Neuronal stem cell (in vitro differentiated cells): ENCODE measurements at regions not wholly inside any gene's neighbourhood (a gene's known extent, or its start where the extent isn't known, plus 50 kb on each side); places are given as distances from the start of the nearest gene placed in this dataset.
A peak's percentile ranks its signal among the peaks of the same experiment; 100 is the strongest.

Source experiments
- DNase-seq: peaks from one replicate; pipeline ENCODE4 v3.0.0-alpha.2; 2013; ENCODE audit warnings: low spot score
- H2AFZ ChIP-seq: one replicate; pipeline ENCODE4 v1.6.1; 2013; ENCODE audit warnings: mild to moderate bottlenecking, low read length, inconsistent platforms
- H2AK5ac ChIP-seq: 2 replicates; pipeline ENCODE4 v1.6.1; 2013; ENCODE audit warnings: low read depth, mild to moderate bottlenecking, inconsistent platforms, low read length, moderate library complexity, mixed read lengths
- H2BK120ac ChIP-seq: 2 replicates; pipeline ENCODE4 v1.6.1; 2013; ENCODE audit warnings: low read depth, mild to moderate bottlenecking, inconsistent platforms, low read length, moderate library complexity, mixed read lengths
- H2BK12ac ChIP-seq: one replicate; pipeline ENCODE4 v1.6.1; 2013; ENCODE audit warnings: low read length, inconsistent platforms
- H2BK15ac ChIP-seq: 2 replicates; pipeline ENCODE4 v1.6.1; 2013; ENCODE audit warnings: mild to moderate bottlenecking, low read length, inconsistent platforms, mixed read lengths
- H2BK5ac ChIP-seq: one replicate; pipeline ENCODE4 v1.6.1; 2013; ENCODE audit warnings: inconsistent platforms, mild to moderate bottlenecking, low read length, moderate library complexity
- H3K14ac ChIP-seq: one replicate; pipeline ENCODE4 v1.6.1; 2013; ENCODE audit warnings: low read length, inconsistent platforms
- H3K18ac ChIP-seq: 2 replicates; pipeline ENCODE4 v1.6.1; 2013; ENCODE audit warnings: low read length, inconsistent platforms
- H3K23ac ChIP-seq: 2 replicates; pipeline ENCODE4 v1.6.1; 2013; ENCODE audit warnings: low read depth, mild to moderate bottlenecking, mixed read lengths, low read length, inconsistent platforms; ENCODE audit not compliant: poor library complexity
- H3K27ac ChIP-seq: replicated peaks from 3 replicates; pipeline ENCODE4 v1.5.1; 2013; ENCODE audit warnings: low read length, inconsistent platforms
- H3K27me3 ChIP-seq, 3 experiments: 2 replicates each; pipeline ENCODE4 v1.6.1; 2013; ENCODE audit warnings: low read length in 3 of 3, mild to moderate bottlenecking in 2 of 3, inconsistent platforms in 1 of 3, low read depth in 1 of 3, mixed read lengths in 1 of 3, moderate library complexity in 1 of 3; ENCODE audit not compliant: control insufficient read depth in 3 of 3, insufficient read depth in 3 of 3
- H3K36me3 ChIP-seq, 2 donors: replicated peaks in 1 of 2; 2 replicates each; pipeline ENCODE4 v1.6.1; 2013; ENCODE audit warnings: low read length in 2 of 2; ENCODE audit not compliant: control insufficient read depth in 2 of 2, insufficient read depth in 2 of 2
- H3K4ac ChIP-seq: 2 replicates; pipeline ENCODE4 v1.6.1; 2013; ENCODE audit warnings: inconsistent platforms, mild to moderate bottlenecking, low read length, moderate library complexity
- H3K4me1 ChIP-seq, 2 donors: 1 replicate in 1 of 2; 2 replicates in 1 of 2; pipeline ENCODE4 v1.6.1; 2013; ENCODE audit warnings: low read length in 2 of 2, low read depth in 1 of 2; ENCODE audit not compliant: control insufficient read depth in 2 of 2, insufficient read depth in 1 of 2
- H3K4me2 ChIP-seq: one replicate; pipeline ENCODE4 v1.6.1; 2013; ENCODE audit warnings: mild to moderate bottlenecking, low read length, inconsistent platforms; ENCODE audit not compliant: insufficient read depth, poor library complexity, severe bottlenecking
- H3K4me3 ChIP-seq, 2 donors: 2 replicates each; pipeline ENCODE4 v1.5.1; 2013; ENCODE audit warnings: low read length in 2 of 2, mild to moderate bottlenecking in 2 of 2, inconsistent platforms in 1 of 2, moderate library complexity in 1 of 2
- H3K79me1 ChIP-seq: one replicate; pipeline ENCODE4 v1.6.1; 2013; ENCODE audit warnings: low read depth, mild to moderate bottlenecking, inconsistent platforms, low read length, moderate library complexity
- H3K9ac ChIP-seq: one replicate; pipeline ENCODE4 v1.6.1; 2013; ENCODE audit warnings: mild to moderate bottlenecking, low read depth, low read length, inconsistent platforms; ENCODE audit not compliant: poor library complexity
- H3K9me3 ChIP-seq, 2 donors: replicated peaks in 1 of 2; 2 replicates each; pipeline versions ENCODE3 to v1.6.1; 2013; ENCODE audit warnings: low read length in 2 of 2, mild to moderate bottlenecking in 2 of 2, inconsistent platforms in 1 of 2, low read depth in 1 of 2, mixed read lengths in 1 of 2, moderate library complexity in 1 of 2; ENCODE audit not compliant: control insufficient read depth in 2 of 2, insufficient read depth in 1 of 2
- H4K8ac ChIP-seq: one replicate; pipeline ENCODE4 v1.6.1; 2013; ENCODE audit warnings: low read depth, mild to moderate bottlenecking, inconsistent platforms, low read length, moderate library complexity
- H4K91ac ChIP-seq: one replicate; pipeline ENCODE4 v1.6.1; 2013; ENCODE audit warnings: low read length, low read depth, mild to moderate bottlenecking, inconsistent platforms; ENCODE audit not compliant: poor library complexity
- WGBS, 2 donors: extraction: QIAGEN DNeasy Blood & Tissue Kit; methylation state at CpG; one replicate each; pipeline ENCODE4 v1.1.7; 2013; ENCODE audit warnings: missing lambda C conversion rate in 2 of 2, mixed read lengths in 1 of 2; ENCODE audit not compliant: insufficient read length in 2 of 2, insufficient replicate concordance in 1 of 2; ENCODE audit errors: extremely low coverage in 2 of 2; 5-methylcytosine and 5-hydroxymethylcytosine counted together

DNA sequence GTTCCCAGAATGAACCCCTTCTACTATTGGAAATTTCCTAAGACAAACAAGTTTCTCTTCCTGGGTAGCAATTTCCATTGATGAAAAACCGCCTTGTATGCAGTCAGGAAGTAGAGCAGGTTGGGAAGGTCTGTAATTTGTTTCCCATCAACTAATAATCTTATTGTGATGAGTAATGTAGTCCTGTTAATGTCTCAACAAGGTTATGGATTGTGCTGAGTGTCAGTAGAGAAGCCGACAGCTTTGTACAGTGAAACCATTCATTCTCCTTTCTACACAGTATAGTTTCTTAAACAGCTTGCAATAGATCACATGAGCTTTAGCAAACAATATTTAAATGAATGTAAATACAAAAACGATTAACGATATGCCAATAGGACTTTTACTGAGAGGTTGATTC, 355.4 kb upstream of the WWC1 start:
- H3K27ac ChIP-seq: no peak overlapping the region
- H2BK5ac ChIP-seq: no peak overlapping the region
- no peak overlapping the region for H4K91ac ChIP-seq
- H2AFZ ChIP-seq: no peak overlapping the region
- H2BK12ac ChIP-seq: no peak overlapping the region
- no peaks in the 10 kb centered on the region for H3K27me3 ChIP-seq
- H3K23ac ChIP-seq: no peak overlapping the region
- no peak overlapping the region for H2BK120ac ChIP-seq
- H3K4me2 ChIP-seq: no peak overlapping the region
- H3K9ac ChIP-seq: no peak overlapping the region
- WGBS, 2 donors: no CpG with 5 or more reads among the region's 4 CpGs
- H3K4ac ChIP-seq: no peak overlapping the region
- no peaks in the 10 kb centered on the region for H3K79me1 ChIP-seq
- H3K9me3 ChIP-seq: peaks cover 0 to 2% of the 10 kb centered on the region in 2 donors
- no peak overlapping the region for H2AK5ac ChIP-seq
- no peaks in the 10 kb centered on the region for H3K36me3 ChIP-seq
- no peaks in the 10 kb centered on the region for H3K4me1 ChIP-seq
- no peak overlapping the region for H3K4me3 ChIP-seq
- H2BK15ac ChIP-seq: no peak overlapping the region
- H3K18ac ChIP-seq: no peak overlapping the region
- DNase-seq: no peak
- no peak overlapping the region for H3K14ac ChIP-seq
- no peak overlapping the region for H4K8ac ChIP-seq

GRCh38 chr5:167936944-167937634, 354.4 kb upstream of the WWC1 start:
- no peaks in the 10 kb centered on the region for H3K27me3 ChIP-seq
- no peak overlapping the region for H3K4me2 ChIP-seq
- H4K8ac ChIP-seq: no peak overlapping the region
- H2BK5ac ChIP-seq: no peak overlapping the region
- H3K4me1 ChIP-seq: no peaks in the 10 kb centered on the region
- H2AFZ ChIP-seq: no peak overlapping the region
- no peak overlapping the region for H2BK120ac ChIP-seq
- no peak overlapping the region for H2AK5ac ChIP-seq
- DNase-seq: no peak
- H3K9ac ChIP-seq: no peak overlapping the region
- no peak overlapping the region for H3K27ac ChIP-seq
- WGBS, 2 donors: no CpG with 5 or more reads among the region's 6 CpGs
- H3K4me3 ChIP-seq: no peak overlapping the region
- H3K18ac ChIP-seq: no peak overlapping the region
- H3K23ac ChIP-seq: no peak overlapping the region
- no peaks in the 10 kb centered on the region for H3K36me3 ChIP-seq
- H3K9me3 ChIP-seq: peaks cover 0 to 2% of the 10 kb centered on the region in 2 donors
- no peak overlapping the region for H4K91ac ChIP-seq
- no peak overlapping the region for H3K4ac ChIP-seq
- no peak overlapping the region for H3K14ac ChIP-seq
- no peak overlapping the region for H2BK12ac ChIP-seq
- no peaks in the 10 kb centered on the region for H3K79me1 ChIP-seq
- H2BK15ac ChIP-seq: no peak overlapping the region

DNA sequence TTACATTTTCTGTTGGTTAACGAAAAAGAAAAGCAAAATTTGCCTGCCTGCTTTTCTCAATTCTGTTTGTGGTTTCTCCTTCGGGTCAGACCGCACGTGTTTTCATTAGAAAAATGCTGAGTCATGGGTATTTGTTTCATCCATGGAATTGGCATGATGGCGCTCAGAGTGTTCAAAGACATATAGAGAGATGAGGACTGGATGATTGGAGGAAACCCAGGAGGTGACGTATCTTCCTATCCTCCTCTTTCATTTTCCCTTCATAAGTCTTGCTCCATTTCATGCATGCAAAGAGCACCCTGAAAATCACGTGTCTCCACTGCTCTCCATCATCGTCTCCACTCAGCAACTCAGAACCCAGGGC, 353.8 kb upstream of the WWC1 start:
- DNase-seq: no peak

GRCh38 chr5:167939686-167940085, 351.8 kb upstream of the WWC1 start:
- Histone ChIP-seq H3K27me3 (no peaks in the 10 kb centered on the region), H2AFZ (no peak overlapping the region), H4K8ac (no peak overlapping the region), H3K4me3 (no peak overlapping the region), H3K4me1 (no peaks in the 10 kb centered on the region), H2BK12ac (no peak overlapping the region), H2BK15ac (no peak overlapping the region), H3K79me1 (no peaks in the 10 kb centered on the region), H3K23ac (no peak overlapping the region), H3K4me2 (no peak overlapping the region), H3K14ac (no peak overlapping the region), H3K4ac (no peak overlapping the region), H2BK120ac (no peak overlapping the region), H3K9me3 (peaks cover 0 to 2% of the 10 kb centered on the region in 2 donors), H3K27ac (no peak overlapping the region), H4K91ac (no peak overlapping the region), H3K18ac (no peak overlapping the region), H3K9ac (no peak overlapping the region), H2BK5ac (no peak overlapping the region), H3K36me3 (no peaks in the 10 kb centered on the region), H2AK5ac (no peak overlapping the region)
- no peak for DNase-seq
- no CpG with 5 or more reads among the region's 6 CpGs for WGBS, 2 donors

More for the DNA sequence above, 353.8 kb upstream of the WWC1 start:
- H3K27me3 ChIP-seq: no peaks in the 10 kb centered on the region
- H3K4me2 ChIP-seq: no peak overlapping the region
- H3K27ac ChIP-seq: no peak overlapping the region
- no CpG with 5 or more reads among the region's 8 CpGs for WGBS, 2 donors
- H3K9ac ChIP-seq: no peak overlapping the region
- H2BK12ac ChIP-seq: no peak overlapping the region
- H3K4me1 ChIP-seq: no peaks in the 10 kb centered on the region
- H3K79me1 ChIP-seq: no peaks in the 10 kb centered on the region
- H3K14ac ChIP-seq: no peak overlapping the region
- H2AK5ac ChIP-seq: no peak overlapping the region
- H3K18ac ChIP-seq: peak overlapping the region; percentile 40
- H3K4me3 ChIP-seq: no peak overlapping the region
- H3K36me3 ChIP-seq: no peaks in the 10 kb centered on the region
- no peak overlapping the region for H4K8ac ChIP-seq
- peaks cover 0 to 2% of the 10 kb centered on the region in 2 donors for H3K9me3 ChIP-seq
- no peak overlapping the region for H2BK15ac ChIP-seq
- no peak overlapping the region for H2BK5ac ChIP-seq
- no peak overlapping the region for H2AFZ ChIP-seq
- H2BK120ac ChIP-seq: no peak overlapping the region
- H4K91ac ChIP-seq: no peak overlapping the region
- no peak overlapping the region for H3K23ac ChIP-seq
- no peak overlapping the region for H3K4ac ChIP-seq
